Small intestine (tissue), 7 donors: ENCODE measurements at regions not wholly inside any gene's neighbourhood (a gene's known extent, or its start where the extent isn't known, plus 50 kb on each side); places are given as distances from the start of the nearest gene placed in this dataset.
A peak's percentile ranks its signal among the peaks of the same experiment; 100 is the strongest.
"Not testable (repeated sequence)": the region's sequence is repeated elsewhere in the genome, so short reads cannot be mapped to it uniquely, and the experiment has no call there.

Source experiments
- DNase-seq, 2 donors: peaks; one replicate each; pipeline versions ENCODE4 v3.0.0 to v3.0.0-alpha.2; 2013
- FAIRE-seq: peaks from 2 replicates; lab custom pipeline; 2012; peaks lifted over from hg19 to GRCh38; lab: Jason Lieb, UNC
- H3K27ac ChIP-seq, 3 donors: one replicate each; pipeline ENCODE4 v1.5.1; 2013; ENCODE audit warnings: low read length in 2 of 3, mild to moderate bottlenecking in 2 of 3, control low read depth in 1 of 3, inconsistent platforms in 1 of 3, low read depth in 1 of 3, moderate library complexity in 1 of 3
- H3K27me3 ChIP-seq, 3 donors: one replicate each; pipeline ENCODE4 v1.6.1; 2013; ENCODE audit warnings: low read length in 3 of 3, inconsistent platforms in 1 of 3; ENCODE audit not compliant: control insufficient read depth in 3 of 3, insufficient read depth in 3 of 3
- H3K36me3 ChIP-seq, 3 donors: one replicate each; pipeline ENCODE4 v1.6.1; 2013; ENCODE audit warnings: low read length in 3 of 3, inconsistent platforms in 1 of 3, low read depth in 1 of 3, mild to moderate bottlenecking in 1 of 3, moderate library complexity in 1 of 3; ENCODE audit not compliant: control insufficient read depth in 3 of 3, insufficient read depth in 2 of 3
- H3K4me1 ChIP-seq, 3 donors: one replicate each; pipeline ENCODE4 v1.6.1; 2013; ENCODE audit warnings: low read length in 2 of 3, inconsistent platforms in 1 of 3, low read depth in 1 of 3, mild to moderate bottlenecking in 1 of 3, moderate library complexity in 1 of 3; ENCODE audit not compliant: control insufficient read depth in 3 of 3, insufficient read depth in 2 of 3
- H3K4me3 ChIP-seq, 3 donors: one replicate each; pipeline ENCODE4 v1.5.1; 2013; ENCODE audit warnings: low read length in 3 of 3, control low read depth in 1 of 3, inconsistent platforms in 1 of 3, low read depth in 1 of 3, mild to moderate bottlenecking in 1 of 3, moderate library complexity in 1 of 3
- H3K9me3 ChIP-seq, 2 donors: one replicate each; pipeline ENCODE4 v1.6.1; 2013; ENCODE audit warnings: low read depth in 1 of 2, low read length in 1 of 2; ENCODE audit not compliant: control insufficient read depth in 2 of 2, insufficient read depth in 1 of 2
- WGBS, 3 donors: extraction: QIAGEN DNeasy Blood & Tissue Kit; methylation state at CpG; one replicate each; pipeline ENCODE4 v1.1.7; 2013; 5-methylcytosine and 5-hydroxymethylcytosine counted together
- donor health status: healthy with polysubstance abuse.
- donor health status: control.
- donor health status: control.
- donor health status: Bipolar disorder and iron deficiency.
- donor health status: healthy.

- H3K27ac ChIP-seq: no peak overlapping the region
- no peaks in the 10 kb centered on the region for H3K27me3 ChIP-seq
- H3K9me3 ChIP-seq: peaks cover 0 to 3% of the 10 kb centered on the region in 2 donors
- H3K4me3 ChIP-seq: no peak overlapping the region
- no peak for FAIRE-seq
- no peaks in the 10 kb centered on the region for H3K36me3 ChIP-seq
- no peaks in the 10 kb centered on the region for H3K4me1 ChIP-seq
- no peak for DNase-seq
Observed at GRCh38 chr7:13132314-13132713, 444.9 kb downstream of the ARL4A start.

- H3K27ac ChIP-seq, DNase-seq, H3K27me3 ChIP-seq, H3K36me3 ChIP-seq, H3K9me3 ChIP-seq, H3K4me3 ChIP-seq, H3K4me1 ChIP-seq, FAIRE-seq: not testable (repeated sequence)
- WGBS, 3 donors: 80 to 91% (median 85%) methylated on average over 6 of the region's 6 CpGs
Observed at GRCh38 chr7:13136345-13136744, 448.9 kb downstream of the ARL4A start.

- no peak overlapping the region for H3K4me3 ChIP-seq
- H3K27ac ChIP-seq: no peak overlapping the region
- no peaks in the 10 kb centered on the region for H3K4me1 ChIP-seq
- no peaks in the 10 kb centered on the region for H3K27me3 ChIP-seq
- FAIRE-seq (no peak), DNase-seq (no peak)
- H3K9me3 ChIP-seq: peaks cover 0 to 3% of the 10 kb centered on the region in 2 donors
- no peaks in the 10 kb centered on the region for H3K36me3 ChIP-seq
- 82 to 90% (median 88%) methylated on average over 2 of the region's 2 CpGs for WGBS, 3 donors
Observed at GRCh38 chr7:13139436-13139835, 452.0 kb downstream of the ARL4A start.

- Histone ChIP-seq H3K4me3 (no peak overlapping the region), H3K36me3 (no peaks in the 10 kb centered on the region), H3K4me1 (no peaks in the 10 kb centered on the region), H3K27me3 (no peaks in the 10 kb centered on the region), H3K9me3 (no peaks in the 10 kb centered on the region), H3K27ac (no peak overlapping the region)
- FAIRE-seq: no peak
- WGBS, 3 donors: 64 to 89% (median 65%) methylated on average over 4 of the region's 4 CpGs
- DNase-seq: peak in 1 of 2 donors; percentile 10
Observed at GRCh38 chr7:13144673-13145072, 457.2 kb downstream of the ARL4A start.

GRCh38 chr7:13148548-13148947 is 461.1 kb downstream of the ARL4A start:
- no peak overlapping the region for H3K4me3 ChIP-seq
- FAIRE-seq: no peak
- DNase-seq: no peak
- H3K4me1 ChIP-seq: no peaks in the 10 kb centered on the region
- H3K36me3 ChIP-seq: no peaks in the 10 kb centered on the region
- H3K9me3 ChIP-seq: no peaks in the 10 kb centered on the region
- no peak overlapping the region for H3K27ac ChIP-seq
- H3K27me3 ChIP-seq: no peaks in the 10 kb centered on the region
- 56 to 76% (median 65%) methylated on average over 1 of the region's 1 CpG for WGBS, 3 donors

GRCh38 chr7:13151978-13152377 is 464.5 kb downstream of the ARL4A start:
- H3K4me3 ChIP-seq: no peak overlapping the region
- no peaks in the 10 kb centered on the region for H3K9me3 ChIP-seq
- FAIRE-seq (no peak), DNase-seq (no peak)
- no peaks in the 10 kb centered on the region for H3K4me1 ChIP-seq
- H3K27me3 ChIP-seq: no peaks in the 10 kb centered on the region
- WGBS, 3 donors: 94 to 97% (median 96%) methylated on average over 1 of the region's 1 CpG
- no peaks in the 10 kb centered on the region for H3K36me3 ChIP-seq
- H3K27ac ChIP-seq: no peak overlapping the region

GRCh38 chr7:13152755-13153154 is 465.3 kb downstream of the ARL4A start:
- Histone ChIP-seq H3K36me3 (no peaks in the 10 kb centered on the region), H3K4me3 (no peak overlapping the region), H3K27ac (no peak overlapping the region), H3K4me1 (no peaks in the 10 kb centered on the region), H3K9me3 (no peaks in the 10 kb centered on the region), H3K27me3 (no peaks in the 10 kb centered on the region)
- no peak for DNase-seq
- FAIRE-seq: no peak

DNA sequence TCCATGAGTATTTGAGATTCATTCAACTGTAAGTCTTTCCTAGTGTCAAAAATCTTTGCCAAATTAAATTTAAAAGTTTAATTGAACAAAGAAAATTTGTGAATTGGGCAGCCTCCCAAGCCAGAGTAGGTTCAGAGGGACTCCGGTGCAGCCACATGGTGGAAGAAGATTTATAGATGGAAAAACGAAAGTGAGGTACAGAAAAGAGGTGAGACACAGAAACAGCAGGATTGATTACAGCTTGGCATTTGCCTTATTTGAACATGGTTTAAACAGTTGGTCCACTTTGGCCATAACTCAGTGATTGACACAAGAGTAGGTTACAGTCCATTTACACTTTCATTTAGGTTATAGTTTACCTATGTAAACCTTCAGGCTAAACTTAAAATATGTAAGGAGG is 465.8 kb downstream of the ARL4A start:
- no peak overlapping the region for H3K4me3 ChIP-seq
- no peaks in the 10 kb centered on the region for H3K9me3 ChIP-seq
- no peaks in the 10 kb centered on the region for H3K36me3 ChIP-seq
- FAIRE-seq (no peak), DNase-seq (no peak)
- no peak overlapping the region for H3K27ac ChIP-seq
- H3K27me3 ChIP-seq: no peaks in the 10 kb centered on the region
- H3K4me1 ChIP-seq: no peaks in the 10 kb centered on the region
- 69 to 87% (median 81%) methylated on average over 2 of the region's 2 CpGs for WGBS, 3 donors

DNA sequence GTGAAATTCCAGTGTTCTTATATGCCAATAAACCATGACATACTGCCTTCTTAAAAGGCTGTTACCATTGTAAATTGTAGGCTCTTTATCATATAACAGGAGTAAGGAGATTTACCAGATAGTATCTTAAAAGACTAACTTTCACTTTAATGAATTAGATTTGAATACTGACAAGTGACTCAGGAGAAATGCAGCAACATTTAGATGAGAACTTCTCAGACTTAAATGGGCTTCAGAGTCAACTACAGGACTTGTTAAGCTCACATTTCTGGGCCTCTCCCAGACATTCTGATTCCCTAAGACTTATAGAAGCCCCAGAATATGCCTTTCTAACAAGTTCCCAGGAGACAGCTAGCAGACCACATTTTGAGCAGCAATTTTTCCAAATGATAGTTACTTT is 466.3 kb downstream of the ARL4A start:
- Histone ChIP-seq H3K4me3 (no peak overlapping the region), H3K27ac (no peak overlapping the region), H3K36me3 (no peaks in the 10 kb centered on the region), H3K27me3 (no peaks in the 10 kb centered on the region), H3K4me1 (no peaks in the 10 kb centered on the region), H3K9me3 (no peaks in the 10 kb centered on the region)
- DNase-seq (no peak), FAIRE-seq (no peak)
